GM10266 (cell line): ENCODE measurements at regions not wholly inside any gene's neighbourhood (a gene's known extent, or its start where the extent isn't known, plus 50 kb on each side); places are given as distances from the start of the nearest gene placed in this dataset.

Experiments used
- DNase-seq: peaks from one replicate; pipeline ENCODE4 v3.0.0; 2012; ENCODE audit errors: extremely low spot score
- TF ChIP-seq, protein P1 (sequence below): IDR thresholded peaks from 2 replicates; pipeline ENCODE4 v1.5.1; 2012; ENCODE audit warnings: mild to moderate bottlenecking, low read depth; ENCODE audit not compliant: control insufficient read depth, insufficient read depth; ENCODE audit errors: missing control alignments

DNA sequence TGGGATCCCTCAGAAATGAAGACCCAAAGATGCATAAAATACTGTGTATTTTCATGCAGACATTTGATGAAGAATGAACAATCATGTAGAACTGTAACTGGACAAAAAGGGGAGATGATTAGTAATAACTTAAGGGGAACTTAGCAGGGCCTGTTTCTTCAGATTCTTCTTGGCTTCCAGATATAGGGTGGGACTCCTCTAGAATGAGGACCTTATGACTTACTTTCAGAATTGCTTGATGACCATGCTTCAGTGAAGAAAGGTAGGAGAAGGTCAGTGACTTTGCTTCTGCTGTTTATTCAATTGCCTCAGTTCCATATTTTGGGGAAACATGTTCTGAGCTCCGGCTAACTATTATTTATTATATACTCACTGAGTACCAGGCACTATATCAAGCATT lies 580.8 kb downstream of the CENPC start:
- TF ChIP-seq, protein P1, sequence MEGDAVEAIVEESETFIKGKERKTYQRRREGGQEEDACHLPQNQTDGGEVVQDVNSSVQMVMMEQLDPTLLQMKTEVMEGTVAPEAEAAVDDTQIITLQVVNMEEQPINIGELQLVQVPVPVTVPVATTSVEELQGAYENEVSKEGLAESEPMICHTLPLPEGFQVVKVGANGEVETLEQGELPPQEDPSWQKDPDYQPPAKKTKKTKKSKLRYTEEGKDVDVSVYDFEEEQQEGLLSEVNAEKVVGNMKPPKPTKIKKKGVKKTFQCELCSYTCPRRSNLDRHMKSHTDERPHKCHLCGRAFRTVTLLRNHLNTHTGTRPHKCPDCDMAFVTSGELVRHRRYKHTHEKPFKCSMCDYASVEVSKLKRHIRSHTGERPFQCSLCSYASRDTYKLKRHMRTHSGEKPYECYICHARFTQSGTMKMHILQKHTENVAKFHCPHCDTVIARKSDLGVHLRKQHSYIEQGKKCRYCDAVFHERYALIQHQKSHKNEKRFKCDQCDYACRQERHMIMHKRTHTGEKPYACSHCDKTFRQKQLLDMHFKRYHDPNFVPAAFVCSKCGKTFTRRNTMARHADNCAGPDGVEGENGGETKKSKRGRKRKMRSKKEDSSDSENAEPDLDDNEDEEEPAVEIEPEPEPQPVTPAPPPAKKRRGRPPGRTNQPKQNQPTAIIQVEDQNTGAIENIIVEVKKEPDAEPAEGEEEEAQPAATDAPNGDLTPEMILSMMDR: no peak
- DNase-seq: no peak

DNA sequence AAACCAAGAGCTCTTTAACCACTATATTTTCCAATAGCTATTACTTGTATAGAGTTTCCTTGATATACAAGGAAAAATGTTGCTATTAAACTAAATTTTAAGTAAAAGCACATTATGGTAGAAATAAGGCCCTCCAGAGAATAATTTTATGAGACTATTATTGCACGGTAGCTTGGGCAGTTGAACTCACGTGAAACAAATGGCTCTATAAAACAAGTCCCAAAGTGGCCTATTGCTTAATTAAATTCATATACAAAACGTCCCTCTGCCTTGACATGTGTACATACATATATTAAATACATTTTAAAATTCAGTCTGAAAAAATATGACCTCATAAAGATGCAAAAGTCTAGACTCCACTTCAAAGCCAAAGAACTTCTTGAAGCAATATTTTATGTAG lies 582.2 kb downstream of the CENPC start:
- no peak for DNase-seq
- TF ChIP-seq, protein P1: no peak

DNA sequence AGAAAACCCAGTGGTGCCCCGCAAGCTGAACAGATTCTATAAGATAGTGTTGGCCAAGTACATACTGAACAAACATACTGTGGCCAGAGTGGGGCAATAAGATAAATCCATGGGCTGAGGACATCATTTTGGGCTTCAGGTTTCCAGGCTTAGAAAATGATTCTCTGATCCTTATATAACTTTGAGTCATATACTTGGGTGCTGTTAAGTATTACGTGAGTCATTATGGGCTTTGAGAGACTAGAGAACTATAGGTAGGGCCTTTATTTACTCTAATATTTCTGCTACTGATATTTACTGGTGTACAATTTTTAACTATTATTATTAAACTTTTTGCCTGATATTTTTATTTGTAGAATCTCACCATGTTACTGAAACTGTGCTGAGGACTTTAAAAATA lies 586.1 kb downstream of the CENPC start:
- TF ChIP-seq, protein P1: no peak
- DNase-seq: no peak

DNA sequence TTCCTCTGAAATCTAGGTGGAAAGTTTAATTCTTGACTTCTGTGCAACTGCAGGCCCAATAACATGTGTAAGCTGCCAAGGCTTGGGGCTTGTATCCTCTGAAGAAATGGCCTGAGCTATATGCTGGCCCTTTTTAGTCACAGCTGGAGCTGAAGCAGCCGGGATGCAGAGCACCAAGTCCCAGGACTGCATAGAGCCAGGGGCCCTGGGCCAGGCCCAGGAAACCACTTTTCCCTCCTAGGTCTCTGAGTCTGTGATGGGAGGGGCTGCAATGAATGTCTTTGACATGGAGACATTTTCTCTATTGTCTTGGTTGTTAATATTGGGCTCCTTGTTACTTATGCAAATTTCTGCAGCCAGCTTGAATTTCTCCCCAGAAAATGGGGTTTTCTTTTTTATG lies 588.5 kb downstream of the CENPC start:
- DNase-seq: no peak
- TF ChIP-seq, protein P1: no peak

DNA sequence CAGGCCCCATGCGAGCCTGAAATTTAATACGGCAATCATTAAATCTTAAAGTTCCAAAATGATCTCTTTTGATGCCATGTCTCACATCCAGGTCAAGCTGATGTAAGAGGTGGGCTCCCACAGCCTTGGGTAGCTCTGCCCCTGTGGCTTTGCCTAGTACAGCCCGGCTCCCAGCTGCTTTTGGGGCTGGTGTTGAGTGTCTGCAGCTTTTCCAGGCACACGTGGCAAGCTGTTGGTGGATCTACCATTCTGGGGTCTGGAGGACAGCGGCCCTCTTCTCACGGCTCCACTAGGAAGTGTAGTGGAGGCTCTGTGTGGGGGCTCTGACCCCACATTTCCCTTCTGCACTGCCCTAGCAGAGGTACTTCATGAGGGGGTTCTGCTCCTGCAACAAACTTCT lies 588.9 kb downstream of the CENPC start:
- TF ChIP-seq, protein P1: no peak
- DNase-seq: no peak

DNA sequence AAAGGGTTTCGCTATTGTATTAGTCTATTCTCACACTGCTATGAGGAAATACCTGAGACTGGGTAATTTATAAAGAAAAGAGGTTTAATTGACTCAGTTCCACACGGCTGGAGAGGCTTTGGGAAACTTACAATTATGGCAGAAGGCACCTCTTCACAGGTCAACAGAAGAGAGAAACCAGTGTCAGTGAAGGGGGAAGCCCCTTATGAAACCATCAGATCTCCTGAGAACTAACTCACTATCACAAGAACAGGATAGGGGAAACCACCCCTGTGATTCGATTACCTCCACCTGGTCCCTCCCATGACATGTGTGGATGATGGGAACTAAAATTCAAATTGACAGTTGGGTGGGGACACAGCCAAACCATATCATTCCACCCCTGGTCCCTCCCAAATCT lies 589.5 kb downstream of the CENPC start:
- no peak for DNase-seq
- TF ChIP-seq, protein P1: no peak

DNA sequence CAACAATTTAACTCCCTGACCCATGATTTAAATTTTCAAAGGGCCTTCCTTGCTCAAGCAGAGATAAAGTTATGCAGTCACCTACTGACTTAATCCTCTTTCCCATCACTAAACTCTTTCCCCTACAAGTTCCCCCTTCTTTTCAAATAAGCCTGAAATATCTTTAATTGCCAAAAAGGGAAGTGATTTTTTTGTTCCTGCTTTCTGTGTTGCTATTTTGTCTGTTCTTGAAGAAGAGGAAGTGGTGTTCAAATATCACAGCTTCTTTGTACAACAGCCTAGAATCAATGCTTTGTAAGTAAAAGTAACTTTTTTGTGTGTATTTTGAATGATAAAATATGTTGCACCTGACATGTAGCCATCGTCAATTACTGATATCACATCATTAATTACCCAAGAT lies 595.9 kb downstream of the CENPC start:
- no peak for DNase-seq

More for the DNA sequence above, 595.9 kb downstream of the CENPC start:
- TF ChIP-seq, protein P1: no peak
